ENCODE measurements at regions not wholly inside any gene's neighbourhood (a gene's known extent, or its start where the extent isn't known, plus 50 kb on each side); places are given as distances from the start of the nearest gene placed in this dataset.

DNA sequence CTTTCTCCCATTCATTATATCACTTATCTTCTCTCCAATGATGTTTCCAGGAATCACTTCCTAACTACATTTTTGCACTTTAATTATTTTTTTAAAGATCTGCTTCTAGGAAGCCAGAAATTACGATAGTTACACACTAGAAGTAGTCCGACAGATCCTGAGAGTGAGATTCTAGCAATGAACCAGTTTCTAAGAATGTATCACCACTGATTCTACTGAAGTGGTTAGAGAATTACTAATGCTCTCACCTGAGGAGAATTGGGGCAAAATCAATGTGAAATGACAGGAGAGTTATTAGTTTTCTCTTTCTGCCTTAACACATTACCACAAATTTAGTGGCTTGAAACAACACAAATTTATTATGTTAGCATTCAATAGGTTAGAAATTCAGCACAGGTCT lies 241.2 kb downstream of the CASP12 start:
- DNase-seq, result no peak

DNA sequence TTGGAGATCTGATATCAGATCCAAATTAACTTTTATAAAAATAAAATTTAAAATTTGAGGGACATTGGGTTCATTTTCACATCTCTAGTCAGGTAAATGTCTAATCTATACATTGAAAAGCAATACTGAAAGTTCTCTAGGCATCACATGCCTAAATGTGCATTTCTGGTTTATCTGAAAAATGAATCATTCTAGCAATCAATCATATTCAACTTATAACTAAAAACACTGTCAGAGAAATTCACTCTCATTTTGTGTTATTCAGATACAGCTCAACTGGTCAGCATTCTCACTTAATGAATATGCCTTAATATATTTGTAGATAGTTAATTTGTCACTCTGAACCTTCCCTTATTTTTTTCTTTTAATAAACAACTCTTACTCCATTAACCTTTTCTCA lies 243.2 kb downstream of the CASP12 start:
- no peak for DNase-seq

- DNase-seq, result no peak
Measured at GRCh38 chr11:104654181-104654813, 244.0 kb downstream of the CASP12 start.

DNA sequence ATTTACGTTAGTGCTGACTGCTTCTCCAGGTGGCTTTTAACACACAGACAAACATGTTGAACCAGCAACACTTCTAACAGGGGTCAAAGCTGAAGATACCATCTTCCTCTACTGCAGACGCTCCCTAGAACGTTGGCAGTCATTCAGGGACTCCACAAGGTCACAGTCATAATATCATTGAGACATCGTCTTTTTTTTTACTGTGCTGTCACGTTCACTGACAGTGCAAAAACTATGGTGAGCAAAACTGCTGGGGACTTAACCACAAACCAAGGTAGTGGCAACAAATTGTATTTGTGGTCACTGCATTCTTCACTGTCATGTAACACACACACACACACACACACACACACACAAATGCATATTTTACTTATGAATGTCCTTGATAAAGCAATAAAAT lies 244.9 kb downstream of the CASP12 start:
- DNase-seq, result no peak

- no peak for DNase-seq
Measured at GRCh38 chr11:104652996-104653395, 245.3 kb downstream of the CASP12 start.

DNA sequence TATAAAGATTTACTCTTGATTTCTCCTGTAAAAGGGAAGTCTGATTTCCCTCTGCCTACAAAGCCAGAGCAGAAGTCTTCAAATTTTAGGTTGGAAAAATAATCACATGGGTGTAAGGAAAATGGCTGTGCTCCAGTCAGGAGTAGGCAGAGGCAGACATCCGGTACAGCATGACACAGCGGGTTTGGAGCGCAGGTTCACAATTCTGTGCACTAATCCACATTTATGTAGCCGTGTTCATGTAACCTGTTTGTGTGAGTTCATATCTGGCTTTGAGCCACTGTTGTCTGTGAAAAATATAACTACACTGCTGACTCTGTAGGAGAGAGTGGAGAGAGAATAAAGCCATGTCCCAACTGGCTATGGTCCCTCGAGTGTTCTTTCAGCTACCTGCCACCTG lies 248.0 kb downstream of the CASP12 start:
- no peak for DNase-seq

- no peak for DNase-seq
Measured at GRCh38 chr11:104649002-104649401, 249.3 kb downstream of the CASP12 start.

DNA sequence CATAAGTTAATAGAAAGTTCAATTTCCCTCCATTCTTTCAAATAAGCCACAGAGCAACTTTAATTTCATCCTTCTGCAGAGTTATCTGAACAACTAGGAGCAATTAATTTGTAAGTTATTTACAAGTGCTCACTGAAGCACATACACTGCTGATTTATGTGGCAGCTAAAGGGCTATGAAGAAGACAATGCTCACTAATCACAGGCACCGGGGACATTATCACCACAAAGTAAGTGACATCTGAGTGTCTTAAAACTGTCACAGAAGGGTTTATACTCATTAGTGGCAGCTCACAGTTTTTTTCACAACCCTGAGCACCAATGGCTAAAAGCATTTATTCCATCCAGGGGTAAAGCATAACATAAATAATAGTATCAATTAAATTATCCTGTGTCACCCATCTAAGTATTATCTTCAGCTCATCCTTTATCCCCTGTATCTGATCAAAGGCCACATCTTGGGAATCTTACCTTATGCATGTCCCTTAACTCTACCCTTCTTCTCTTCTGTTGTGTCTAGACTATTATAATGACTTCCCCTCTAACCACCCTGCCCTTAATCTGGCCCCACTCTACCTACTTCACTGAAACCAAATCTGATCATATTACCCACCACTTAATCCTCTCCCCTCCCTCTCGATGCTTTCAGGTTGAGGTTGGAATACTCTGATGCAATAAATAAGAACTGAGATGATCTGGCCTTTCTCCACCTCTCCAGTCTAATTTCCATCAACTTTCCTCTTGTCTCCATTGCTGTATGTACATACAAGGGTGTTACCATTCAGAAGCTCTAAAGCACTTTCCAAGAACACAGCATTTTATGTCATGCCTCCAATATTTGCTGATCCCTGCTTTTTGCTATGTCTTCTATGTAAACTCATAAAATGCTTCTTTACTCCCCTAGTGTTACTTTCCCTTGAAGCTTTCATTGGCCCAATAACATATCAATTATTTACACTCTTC lies 252.7 kb downstream of the CASP12 start:
- DNase-seq, result no peak

- no peak for DNase-seq
Measured at GRCh38 chr11:104637662-104638170, 260.5 kb downstream of the CASP12 start.

GRCh38 chr11:104633226-104633625 lies 265.0 kb downstream of the CASP12 start:
- DNase-seq, result no peak

- DNase-seq, result no peak
Measured at GRCh38 chr11:104630352-104630751, 267.9 kb downstream of the CASP12 start.

- DNase-seq, result no peak
Measured at GRCh38 chr11:104625246-104625645, 273.0 kb downstream of the CASP12 start.

DNA sequence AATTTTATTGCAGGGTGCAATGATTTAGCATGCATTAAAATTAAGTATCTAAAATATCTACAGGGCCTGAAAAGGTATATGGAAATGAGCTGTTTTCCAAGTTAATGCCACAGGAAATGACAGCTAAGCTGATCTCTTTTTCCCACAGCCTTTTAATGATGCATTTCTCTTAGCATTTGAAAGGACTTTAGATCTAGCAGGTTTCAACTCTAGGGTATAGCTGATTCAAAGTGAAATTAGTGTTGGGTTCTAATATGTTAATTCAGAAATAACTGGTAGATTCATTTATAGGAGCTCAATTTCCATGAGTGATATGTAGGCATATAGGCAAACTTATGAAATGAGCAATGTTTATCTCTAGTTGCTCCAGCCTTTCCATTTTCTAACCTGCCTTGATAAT lies 274.2 kb downstream of the CASP12 start:
- DNase-seq, result no peak

DNA sequence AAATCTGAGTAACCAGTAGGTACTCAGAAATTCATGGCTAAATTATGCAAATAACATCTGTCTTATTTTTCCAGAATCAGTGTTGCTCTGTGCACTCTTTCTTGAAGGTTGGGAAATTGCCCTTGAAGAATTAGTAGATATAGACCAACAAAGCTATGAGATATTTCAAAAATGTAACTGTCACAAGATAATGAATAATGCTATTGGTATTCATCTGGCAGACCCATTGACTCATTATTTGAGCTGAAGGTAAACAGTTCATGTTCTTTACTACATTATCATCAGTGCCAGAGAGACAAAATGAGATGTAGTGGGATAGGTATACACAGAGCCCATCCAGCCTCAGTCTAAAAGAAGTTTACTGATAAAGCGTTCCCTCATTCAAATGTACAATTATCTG lies 274.7 kb downstream of the CASP12 start:
- no peak for DNase-seq

- no peak for DNase-seq
Measured at GRCh38 chr11:104620991-104621390, 277.3 kb downstream of the CASP12 start.

DNA sequence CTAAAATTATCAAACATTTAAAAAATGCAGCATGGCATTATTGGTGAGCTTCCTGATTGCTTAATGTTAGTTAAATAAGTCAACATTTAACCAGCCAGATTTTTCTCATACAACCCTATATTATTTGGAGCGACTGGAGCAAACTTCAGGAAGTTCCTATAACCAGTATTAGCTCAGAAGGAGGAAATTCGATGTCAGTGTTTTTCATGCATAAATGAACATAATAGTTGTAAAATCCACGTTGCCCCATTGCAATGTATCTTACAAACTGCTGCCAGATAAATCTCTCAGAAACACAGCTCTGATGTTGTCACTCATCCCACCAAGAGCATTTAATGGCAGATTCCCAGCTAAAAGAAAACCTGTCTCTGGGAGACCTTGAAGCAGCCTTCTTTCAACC lies 278.5 kb downstream of the CASP12 start:
- no peak for DNase-seq

DNA sequence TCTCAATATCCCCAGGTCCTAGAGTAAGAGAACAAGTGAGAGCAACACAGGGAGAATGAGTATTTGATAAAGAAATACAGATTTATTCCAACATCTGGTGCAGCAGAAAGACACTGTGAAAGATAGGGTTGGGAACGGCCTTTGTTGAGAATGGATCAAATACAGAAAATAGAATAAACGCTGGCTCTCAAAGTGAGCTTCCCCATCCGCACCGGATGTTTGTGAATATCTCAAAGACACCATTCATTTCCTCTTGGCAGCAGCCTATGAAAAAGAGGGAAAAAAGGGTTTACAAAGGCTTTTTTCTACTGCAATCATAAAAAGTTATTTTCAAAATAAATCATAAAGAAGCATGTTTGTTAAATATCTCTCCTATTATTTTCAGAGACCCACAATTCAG lies 279.3 kb downstream of the CASP12 start:
- DNase-seq, result peak in 25 of 56 donors; percentile 0 to 52 (median 11)

DNA sequence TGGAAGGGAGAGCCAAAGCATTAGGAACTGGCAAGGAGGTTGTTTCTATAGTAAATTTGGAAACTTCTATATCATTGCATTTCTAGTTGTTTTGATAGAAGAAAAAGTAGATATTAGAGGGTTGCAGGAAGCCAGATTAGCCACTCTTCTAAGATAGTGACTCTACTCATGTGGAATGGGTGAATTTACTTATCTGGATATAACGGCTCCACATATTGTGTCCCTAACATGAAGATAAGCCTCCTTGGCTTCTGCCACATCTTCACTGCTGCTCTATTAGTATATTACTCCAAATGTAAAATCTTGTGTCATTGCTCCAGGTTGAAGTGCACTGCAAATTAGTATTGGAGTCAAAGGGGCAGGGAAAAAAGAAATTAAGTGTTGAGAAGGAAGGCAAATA lies 283.3 kb downstream of the CASP12 start:
- no peak for DNase-seq

DNA sequence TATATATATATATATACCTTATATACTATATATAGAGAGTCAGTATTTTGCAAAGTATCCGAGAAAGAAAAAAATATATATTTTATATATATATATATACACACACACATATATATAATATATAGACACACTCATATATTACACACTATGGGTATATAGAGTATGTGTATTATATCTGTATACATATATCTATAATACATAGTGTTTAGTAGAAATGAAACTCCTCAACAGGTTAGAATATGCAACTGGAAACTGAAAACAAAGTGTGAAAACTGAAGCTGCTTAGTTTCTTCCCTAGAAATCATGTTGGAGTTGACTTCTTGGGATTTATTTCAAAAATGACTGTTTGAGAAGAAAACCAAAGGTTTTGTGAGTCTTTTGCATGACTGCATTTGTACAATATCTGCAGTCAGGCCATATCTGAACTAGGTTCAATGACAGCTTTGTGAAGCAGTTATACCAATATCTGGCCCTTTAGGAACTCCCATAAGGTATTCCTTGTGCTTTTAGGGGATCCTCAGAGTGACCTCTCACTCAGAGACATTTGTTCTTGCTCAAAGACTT lies 284.1 kb downstream of the CASP12 start:
- DNase-seq, result no peak

GRCh38 chr11:104610635-104611034 lies 287.6 kb downstream of the CASP12 start:
- no peak for DNase-seq

- DNase-seq, result peak in 31 of 56 donors; percentile 1 to 46 (median 19)
Measured at GRCh38 chr11:104609311-104610085, 288.8 kb downstream of the CASP12 start.
